GM19351 (cell line): ENCODE measurements at regions not wholly inside any gene's neighbourhood (a gene's known extent, or its start where the extent isn't known, plus 50 kb on each side); places are given as distances from the start of the nearest gene placed in this dataset.

ENCODE experiments used
- ATAC-seq: cut with Tn5 transposase; IDR thresholded peaks from one replicate; pipeline ENCODE4 v1.9.1; 2021; ENCODE audit warnings: mild to moderate bottlenecking, moderate library complexity; ENCODE audit not compliant: unreplicated experiment

GRCh38 chr11:93959663-93960062, 61.5 kb upstream of the HEPHL1 start:
- ATAC-seq, result no peak

GRCh38 chr11:93963072-93963471, 58.1 kb upstream of the HEPHL1 start:
- ATAC-seq, result no peak

- ATAC-seq, result no peak
These were observed 53.9 kb upstream of the HEPHL1 start for GRCh38 chr11:93967258-93967657.

- no peak for ATAC-seq
These were observed 53.2 kb upstream of the HEPHL1 start for GRCh38 chr11:93967944-93968343.

GRCh38 chr11:93969925-93970922, 50.9 kb upstream of the HEPHL1 start:
- no peak for ATAC-seq
